HG02840 (cell line): ENCODE measurements at regions not wholly inside any gene's neighbourhood (a gene's known extent, or its start where the extent isn't known, plus 50 kb on each side); places are given as distances from the start of the nearest gene placed in this dataset.

Experiments used
- ATAC-seq: cut with Tn5 transposase; IDR thresholded peaks from one replicate; pipeline ENCODE4 v1.9.1; 2021; ENCODE audit warnings: mild to moderate bottlenecking, moderate library complexity, moderate number of reproducible peaks; ENCODE audit not compliant: unreplicated experiment, low FRiP score

DNA sequence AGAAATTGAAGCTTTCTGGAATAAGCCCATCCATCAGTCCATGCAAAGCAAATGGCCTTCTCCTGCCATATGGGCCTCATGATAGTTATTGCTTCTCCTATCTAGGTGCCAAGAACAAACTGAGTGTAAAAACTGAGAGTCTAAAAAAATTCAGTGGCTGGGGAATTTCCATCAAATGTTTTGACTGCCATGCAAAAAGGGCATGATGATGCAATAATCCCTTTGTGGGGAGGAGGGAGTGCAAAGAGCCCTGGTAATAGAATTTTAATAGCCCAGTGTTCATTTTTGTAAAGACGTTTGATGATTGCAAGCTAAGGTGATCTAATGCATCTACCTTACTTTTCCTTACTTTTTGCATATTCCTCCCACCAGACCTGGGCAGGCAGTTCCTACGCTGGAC, 683.7 kb downstream of the EPM2A start:
- no peak for ATAC-seq

- ATAC-seq = no peak
Observed at GRCh38 chr6:145055567-145055966, 679.8 kb downstream of the EPM2A start.

GRCh38 chr6:145060714-145061113, 674.6 kb downstream of the EPM2A start:
- no peak for ATAC-seq

GRCh38 chr6:145063091-145063490, 672.2 kb downstream of the EPM2A start:
- no peak for ATAC-seq

DNA sequence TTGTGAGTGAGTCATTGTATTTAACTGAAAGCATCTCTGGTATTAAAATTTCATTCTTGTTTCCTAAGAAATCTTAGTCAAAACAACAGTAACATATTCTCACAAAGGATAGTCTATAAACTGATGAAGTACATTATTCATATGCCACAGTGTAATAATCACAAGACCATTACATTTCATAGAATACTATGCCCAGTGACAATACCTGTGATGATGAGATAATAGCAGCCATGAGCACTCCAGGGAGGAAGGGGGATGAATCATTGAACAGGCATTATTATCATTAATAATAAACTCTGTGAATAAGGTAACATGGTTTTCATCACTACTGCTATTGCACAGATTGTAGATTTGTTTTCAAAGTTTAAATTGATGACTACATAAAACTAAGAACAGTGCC, 667.9 kb downstream of the EPM2A start:
- no peak for ATAC-seq

GRCh38 chr6:145068577-145068976, 666.7 kb downstream of the EPM2A start:
- ATAC-seq = no peak

- no peak for ATAC-seq
Observed at GRCh38 chr6:145069966-145070365, 665.4 kb downstream of the EPM2A start.

DNA sequence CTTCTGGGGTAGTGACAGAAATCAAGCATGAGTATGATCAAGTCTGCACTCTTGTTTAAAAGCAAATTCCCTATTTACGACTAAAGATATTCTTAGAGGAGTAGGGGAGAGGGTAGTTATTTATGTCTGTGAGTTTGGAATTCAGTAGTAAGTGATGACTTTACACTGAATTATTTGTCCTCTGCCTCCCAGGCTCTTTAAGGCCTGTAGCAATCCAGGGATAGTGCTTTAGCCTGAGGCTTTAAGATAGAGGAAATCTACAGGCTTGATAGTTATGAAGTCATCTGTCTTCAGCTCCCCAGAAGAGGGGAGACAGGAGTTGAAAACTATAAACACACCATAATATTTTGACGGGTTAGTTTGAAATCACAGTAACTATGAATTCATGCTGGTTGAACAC, 664.5 kb downstream of the EPM2A start:
- no peak for ATAC-seq

DNA sequence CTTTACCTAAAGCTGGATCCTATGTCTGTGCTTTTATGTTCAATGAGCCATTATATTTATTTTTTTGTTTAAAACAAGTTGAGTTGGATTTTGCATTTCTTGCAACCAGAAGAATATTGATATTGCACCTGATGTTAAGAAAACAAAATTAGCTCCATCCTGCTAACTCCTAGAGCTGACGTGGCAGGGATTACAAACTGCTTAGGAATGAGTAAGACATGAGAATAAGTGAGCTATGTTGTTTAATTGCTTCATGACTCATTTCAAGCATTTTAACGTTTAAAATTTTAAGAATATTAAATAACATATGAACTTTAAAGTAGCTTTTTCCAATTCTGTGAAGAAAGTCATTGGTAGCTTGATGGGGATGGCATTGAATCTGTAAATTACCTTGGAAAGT, 663.5 kb downstream of the EPM2A start:
- ATAC-seq = no peak

DNA sequence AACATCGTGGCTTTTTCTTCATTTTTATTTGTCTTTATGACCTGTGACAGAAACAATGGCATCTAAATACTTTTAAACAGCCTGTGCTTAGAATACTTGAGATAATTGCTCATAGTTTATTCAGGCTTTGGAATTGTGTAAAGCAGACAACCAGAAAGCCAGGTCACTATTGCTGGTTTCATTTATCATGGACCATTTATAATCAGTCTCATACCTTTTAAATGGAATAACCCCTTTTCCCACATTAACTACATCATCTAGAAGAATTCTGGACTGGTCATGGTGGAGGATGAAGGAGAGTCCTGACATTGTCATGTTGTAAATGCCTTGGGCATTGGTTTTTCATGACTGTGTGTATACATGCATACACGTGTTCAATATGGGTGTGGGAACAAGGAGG, 661.5 kb downstream of the EPM2A start:
- no peak for ATAC-seq

DNA sequence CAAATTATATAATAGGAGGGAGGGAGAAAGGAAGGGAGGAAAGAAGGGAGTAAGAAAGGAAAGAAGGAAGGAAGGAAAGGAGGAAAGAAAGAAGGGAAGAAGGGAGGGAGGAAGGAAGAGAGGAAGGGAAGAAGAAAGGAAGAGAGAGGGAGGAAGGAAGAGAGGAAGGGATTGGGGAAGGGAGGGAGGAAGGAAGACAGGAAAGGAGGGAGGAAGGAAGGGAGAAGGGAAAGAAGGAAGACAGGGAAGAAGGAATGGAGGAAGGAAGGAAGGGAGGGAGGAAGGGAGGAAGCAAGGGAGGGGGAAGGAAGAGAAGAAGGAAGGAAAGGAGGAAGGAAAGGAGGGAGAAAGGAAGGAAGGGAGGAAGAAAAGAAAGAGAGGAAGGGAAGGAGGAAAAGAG, 660.5 kb downstream of the EPM2A start:
- no peak for ATAC-seq

DNA sequence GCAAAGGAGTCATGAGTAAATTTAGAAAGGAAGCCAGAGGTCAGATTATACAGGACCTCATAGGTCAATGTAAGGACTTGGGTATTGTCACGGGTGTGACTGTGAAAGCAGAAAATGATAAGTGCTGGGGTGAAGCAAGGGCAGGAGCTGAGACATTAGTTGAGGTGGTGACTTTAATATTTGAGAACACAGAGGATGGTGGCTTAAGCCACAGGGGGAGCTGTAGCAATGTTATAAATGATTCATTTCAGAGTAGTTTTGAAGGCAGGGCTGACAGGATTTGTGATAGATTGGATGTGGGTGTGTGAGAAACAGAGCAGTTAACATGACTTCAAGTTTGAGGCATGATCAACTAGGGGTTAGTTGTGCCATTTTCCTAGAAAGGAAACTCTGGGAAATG, 659.9 kb downstream of the EPM2A start:
- ATAC-seq = no peak

- no peak for ATAC-seq
Observed at GRCh38 chr6:145076115-145076841, 659.0 kb downstream of the EPM2A start.

GRCh38 chr6:145077382-145077781, 657.9 kb downstream of the EPM2A start:
- ATAC-seq = no peak

- no peak for ATAC-seq
Observed at GRCh38 chr6:145080651-145081050, 654.7 kb downstream of the EPM2A start.

DNA sequence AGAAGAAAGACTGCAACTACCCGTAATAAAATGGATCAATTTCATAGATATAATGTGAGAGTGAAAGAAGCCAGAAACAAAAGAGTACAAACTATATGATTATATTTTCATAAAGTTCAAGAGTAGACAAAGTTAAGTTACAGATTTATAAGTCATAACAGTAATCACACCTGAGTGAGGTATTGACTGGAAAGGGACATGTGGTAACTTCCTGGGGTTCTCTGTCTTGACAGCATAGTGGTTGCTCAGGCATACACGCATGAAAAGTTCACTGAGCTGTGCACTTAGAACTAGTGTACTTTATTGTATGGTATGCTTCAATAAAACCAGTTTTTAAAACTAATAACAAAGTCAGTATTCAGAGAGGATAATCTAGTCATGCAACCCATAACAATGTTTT, 653.6 kb downstream of the EPM2A start:
- ATAC-seq = no peak

GRCh38 chr6:145082359-145082758, 653.0 kb downstream of the EPM2A start:
- no peak for ATAC-seq

- ATAC-seq = no peak
Observed at GRCh38 chr6:145086197-145086596, 649.1 kb downstream of the EPM2A start.

- no peak for ATAC-seq
Observed at GRCh38 chr6:145087034-145087433, 648.3 kb downstream of the EPM2A start.

GRCh38 chr6:145090801-145091585, 644.3 kb downstream of the EPM2A start:
- no peak for ATAC-seq

GRCh38 chr6:145091586-145092142, 643.7 kb downstream of the EPM2A start:
- ATAC-seq = no peak

DNA sequence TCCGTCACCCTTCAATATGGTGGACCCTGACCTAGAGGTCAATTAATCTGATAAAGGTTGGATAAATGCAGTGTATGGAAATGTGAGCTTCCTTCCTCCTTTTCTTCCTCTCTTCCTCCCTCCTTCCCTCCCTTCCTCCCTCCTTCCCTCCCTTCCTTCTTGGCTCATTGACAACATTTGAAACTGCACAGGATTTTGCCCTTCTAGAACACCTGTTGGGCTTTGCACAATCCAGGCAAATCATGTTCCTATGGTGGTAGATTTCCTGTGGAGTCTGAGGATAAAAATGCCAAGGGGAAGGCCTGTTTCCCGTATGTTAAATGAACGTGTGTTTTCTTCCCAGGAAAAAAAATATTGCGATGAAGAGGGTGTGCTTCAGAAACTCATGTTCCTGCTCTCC, 642.8 kb downstream of the EPM2A start:
- no peak for ATAC-seq
